Esophagus muscularis mucosa (tissue), 3 donors: ENCODE measurements at regions not wholly inside any gene's neighbourhood (a gene's known extent, or its start where the extent isn't known, plus 50 kb on each side); places are given as distances from the start of the nearest gene placed in this dataset.

Source experiments
- EP300 ChIP-seq: sonication (generic); formaldehyde crosslinking; IDR thresholded peaks from one replicate; pipeline ENCODE4 v1.6.1; 2017; ENCODE audit warnings: antibody characterized with exemption
- TF ChIP-seq, protein P1 (sequence below), 3 experiments: fragments of 200-600 bp in 2 of 3; fragments of 450-650 bp in 1 of 3; sonication (generic) in 2 of 3; IDR thresholded peaks; one replicate each; pipeline ENCODE4 v1.5.1; 2017 to 2019; ENCODE audit warnings: antibody characterized with exemption in 3 of 3, mild to moderate bottlenecking in 2 of 3, moderate library complexity in 1 of 3

DNA sequence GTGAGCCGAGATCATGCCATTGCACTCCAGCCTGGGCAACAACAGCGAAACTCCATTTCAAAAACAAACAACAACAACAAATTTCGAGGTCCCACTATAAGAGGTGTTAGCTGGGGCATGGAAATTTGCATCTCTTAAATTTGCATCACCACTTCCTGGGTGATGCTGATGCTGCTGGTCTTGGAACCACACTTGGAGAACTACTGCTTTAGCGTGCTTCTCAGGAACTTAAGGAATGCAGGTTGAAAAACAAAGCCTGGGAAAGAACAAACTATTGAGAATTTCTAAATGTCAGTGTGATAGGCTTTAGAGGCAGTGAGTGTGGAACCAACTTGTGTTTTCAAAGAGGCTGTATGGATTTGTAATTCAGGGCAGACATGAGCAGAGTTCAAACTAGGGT is 858.4 kb upstream of the ARPP21 start:
- TF ChIP-seq, protein P1, sequence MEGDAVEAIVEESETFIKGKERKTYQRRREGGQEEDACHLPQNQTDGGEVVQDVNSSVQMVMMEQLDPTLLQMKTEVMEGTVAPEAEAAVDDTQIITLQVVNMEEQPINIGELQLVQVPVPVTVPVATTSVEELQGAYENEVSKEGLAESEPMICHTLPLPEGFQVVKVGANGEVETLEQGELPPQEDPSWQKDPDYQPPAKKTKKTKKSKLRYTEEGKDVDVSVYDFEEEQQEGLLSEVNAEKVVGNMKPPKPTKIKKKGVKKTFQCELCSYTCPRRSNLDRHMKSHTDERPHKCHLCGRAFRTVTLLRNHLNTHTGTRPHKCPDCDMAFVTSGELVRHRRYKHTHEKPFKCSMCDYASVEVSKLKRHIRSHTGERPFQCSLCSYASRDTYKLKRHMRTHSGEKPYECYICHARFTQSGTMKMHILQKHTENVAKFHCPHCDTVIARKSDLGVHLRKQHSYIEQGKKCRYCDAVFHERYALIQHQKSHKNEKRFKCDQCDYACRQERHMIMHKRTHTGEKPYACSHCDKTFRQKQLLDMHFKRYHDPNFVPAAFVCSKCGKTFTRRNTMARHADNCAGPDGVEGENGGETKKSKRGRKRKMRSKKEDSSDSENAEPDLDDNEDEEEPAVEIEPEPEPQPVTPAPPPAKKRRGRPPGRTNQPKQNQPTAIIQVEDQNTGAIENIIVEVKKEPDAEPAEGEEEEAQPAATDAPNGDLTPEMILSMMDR (IDR thresholded peaks at IDR 0.05) = no peak
- no peak for TF ChIP-seq EP300
